ENCODE measurements at regions not wholly inside any gene's neighbourhood (a gene's known extent, or its start where the extent isn't known, plus 50 kb on each side); places are given as distances from the start of the nearest gene placed in this dataset.

DNA sequence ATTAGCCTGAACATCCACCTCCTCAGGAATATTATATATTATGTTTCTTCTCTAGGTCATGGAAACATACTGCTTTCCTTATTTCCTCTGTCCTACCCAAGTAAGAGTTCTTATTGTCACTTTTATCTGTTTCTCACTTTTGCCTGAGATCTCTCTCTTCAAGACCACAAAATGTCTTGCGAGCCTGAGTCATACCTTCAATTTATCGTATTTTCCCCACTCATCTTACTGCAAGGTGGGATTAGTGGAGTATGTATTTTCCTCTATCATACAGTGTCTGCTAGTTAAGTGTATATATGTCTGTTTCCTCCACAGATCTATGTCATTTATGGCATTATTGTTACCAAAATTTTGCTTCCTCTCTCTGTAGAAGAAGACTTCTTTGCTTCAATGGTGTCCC lies 124.5 kb downstream of the EIF4E start:
- no peak for TF ChIP-seq CTCF (IDR thresholded peaks at IDR 0.05; ENCODE audit: low read depth, low read length)
- Histone ChIP-seq H3K4me3 (ENCODE audit: low read depth, low read length) (no peak overlapping the region), H3K27ac (no peak overlapping the region), H3K27me3 (ENCODE audit: insufficient read depth, low read depth, severe bottlenecking) (no peaks in the 10 kb centered on the region), H3K36me3 (no peaks in the 10 kb centered on the region), H3K9me3 (ENCODE audit: severe bottlenecking) (no peaks in the 10 kb centered on the region)
- no peak for DNase-seq

GRCh38 chr4:98803251-98803650 lies 125.7 kb downstream of the EIF4E start:
- Histone ChIP-seq H3K9me3 (ENCODE audit: severe bottlenecking) (no peaks in the 10 kb centered on the region), H3K27ac (no peak overlapping the region), H3K4me3 (ENCODE audit: low read depth, low read length) (no peak overlapping the region), H3K27me3 (ENCODE audit: insufficient read depth, low read depth, severe bottlenecking) (no peaks in the 10 kb centered on the region), H3K36me3 (no peaks in the 10 kb centered on the region)
- no peak for DNase-seq
- TF ChIP-seq CTCF (IDR thresholded peaks at IDR 0.05; ENCODE audit: low read depth, low read length) = no peak

GRCh38 chr4:98802770-98803198 lies 126.1 kb downstream of the EIF4E start:
- DNase-seq = no peak
- no peaks in the 10 kb centered on the region for H3K36me3 ChIP-seq
- H3K9me3 ChIP-seq (ENCODE audit: severe bottlenecking) = no peaks in the 10 kb centered on the region
- no peaks in the 10 kb centered on the region for H3K27me3 ChIP-seq (ENCODE audit: insufficient read depth, low read depth, severe bottlenecking)
- no peak overlapping the region for H3K4me3 ChIP-seq (ENCODE audit: low read depth, low read length)
- TF ChIP-seq CTCF (IDR thresholded peaks at IDR 0.05; ENCODE audit: low read depth, low read length) = no peak
- H3K27ac ChIP-seq = no peak overlapping the region

DNA sequence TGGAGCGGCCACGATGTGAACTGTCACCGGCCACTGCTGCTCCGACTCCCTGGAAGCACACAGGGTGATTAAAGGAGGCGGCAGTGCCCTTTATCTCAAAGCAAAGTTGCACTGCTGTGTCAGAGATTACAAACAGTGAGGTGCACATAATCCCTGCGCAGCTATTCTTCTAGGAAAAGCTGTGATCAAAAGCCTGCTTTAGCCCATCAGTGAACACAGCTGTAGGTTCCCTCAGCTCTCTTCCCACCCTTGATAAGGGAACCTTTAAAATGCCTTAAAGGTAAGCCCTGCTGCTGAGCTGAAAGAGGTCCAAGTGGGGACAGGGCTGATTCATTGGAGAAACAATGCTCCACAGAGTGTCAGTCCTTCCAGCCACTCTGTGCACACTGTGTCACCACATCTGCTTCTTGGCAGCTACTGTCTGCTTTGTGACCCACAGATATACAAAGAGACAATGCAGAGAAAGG lies 127.6 kb downstream of the EIF4E start:
- H3K27me3 ChIP-seq (ENCODE audit: insufficient read depth, low read depth, severe bottlenecking) = no peaks in the 10 kb centered on the region
- no peaks in the 10 kb centered on the region for H3K9me3 ChIP-seq (ENCODE audit: severe bottlenecking)
- no peak for TF ChIP-seq CTCF (IDR thresholded peaks at IDR 0.05; ENCODE audit: low read depth, low read length)
- peak overlapping the region; percentile 27 for H3K4me3 ChIP-seq (ENCODE audit: low read depth, low read length)
- H3K27ac ChIP-seq = no peak overlapping the region
- peak; percentile 66 for DNase-seq
- H3K36me3 ChIP-seq = no peaks in the 10 kb centered on the region

DNA sequence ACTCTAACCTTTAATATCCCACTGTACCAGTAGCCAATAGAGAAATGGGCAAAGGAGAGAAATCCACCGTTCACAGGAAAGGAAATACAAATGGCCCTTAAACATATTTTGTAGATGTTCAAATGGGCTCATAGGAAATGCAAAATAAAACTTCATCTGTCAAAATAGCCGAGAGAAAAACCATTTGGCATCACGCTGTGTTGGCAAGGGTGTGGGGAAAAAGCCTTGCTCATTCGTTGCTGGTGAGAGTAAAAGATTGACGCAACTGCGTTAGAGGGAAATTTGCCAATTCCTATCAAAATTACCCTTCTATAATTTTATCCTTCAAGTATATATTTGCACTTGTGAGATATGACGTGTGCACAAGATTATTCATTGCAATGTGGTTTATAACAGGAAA lies 131.9 kb downstream of the EIF4E start:
- Histone ChIP-seq H3K9me3 (ENCODE audit: severe bottlenecking) (no peaks in the 10 kb centered on the region), H3K27me3 (ENCODE audit: insufficient read depth, low read depth, severe bottlenecking) (no peaks in the 10 kb centered on the region), H3K36me3 (no peaks in the 10 kb centered on the region), H3K4me3 (ENCODE audit: low read depth, low read length) (no peak overlapping the region), H3K27ac (no peak overlapping the region)
- no peak for DNase-seq
- TF ChIP-seq CTCF (IDR thresholded peaks at IDR 0.05; ENCODE audit: low read depth, low read length) = no peak

DNA sequence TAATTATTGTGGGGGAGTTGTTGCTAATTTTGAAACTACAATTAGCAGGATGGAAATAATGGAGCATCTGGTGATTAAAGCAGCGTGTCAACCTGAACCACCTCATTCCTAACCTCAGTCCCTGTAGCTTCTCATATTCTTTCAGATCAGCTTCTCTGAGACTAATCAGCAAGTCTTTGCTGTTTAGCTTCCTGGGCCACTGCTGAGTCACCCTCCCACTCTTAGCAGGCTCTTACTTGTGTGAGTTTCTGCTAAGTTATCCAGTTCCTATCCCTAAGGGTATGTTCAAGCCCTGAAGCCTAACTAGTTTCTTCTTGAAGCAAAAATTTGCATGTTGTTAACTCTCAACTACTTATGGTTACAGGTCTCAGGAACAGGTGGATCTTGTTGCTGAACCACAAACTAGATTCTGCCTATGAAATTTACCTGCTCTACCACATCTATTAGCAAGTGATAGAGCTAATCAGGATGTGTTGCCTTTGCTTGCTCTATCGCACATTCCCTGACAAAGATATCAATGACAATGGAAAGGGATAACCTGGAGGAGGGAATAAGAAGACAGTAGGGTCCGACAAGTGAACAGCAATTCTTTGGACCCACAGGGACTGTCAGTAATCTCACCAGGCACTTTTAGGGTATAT lies 134.2 kb downstream of the EIF4E start:
- no peak overlapping the region for H3K27ac ChIP-seq
- no peak for DNase-seq

More for the DNA sequence above, 134.2 kb downstream of the EIF4E start:
- H3K4me3 ChIP-seq (ENCODE audit: low read depth, low read length) = no peak overlapping the region
- no peak for TF ChIP-seq CTCF (IDR thresholded peaks at IDR 0.05; ENCODE audit: low read depth, low read length)
- H3K9me3 ChIP-seq (ENCODE audit: severe bottlenecking) = no peaks in the 10 kb centered on the region
- H3K27me3 ChIP-seq (ENCODE audit: insufficient read depth, low read depth, severe bottlenecking) = no peaks in the 10 kb centered on the region
- H3K36me3 ChIP-seq = no peaks in the 10 kb centered on the region

All from WERI-Rb-1 (cell line).